ENCODE measurements at regions not wholly inside any gene's neighbourhood (a gene's known extent, or its start where the extent isn't known, plus 50 kb on each side); places are given as distances from the start of the nearest gene placed in this dataset.
"Not testable (repeated sequence)": the region's sequence is repeated elsewhere in the genome, so short reads cannot be mapped to it uniquely, and the experiment has no call there.

GRCh38 chr4:162969194-162969593 is 197.5 kb downstream of the NAF1 start:
- H3K9ac ChIP-seq (ENCODE audit: low read length): no peak overlapping the region
- no peaks in the 10 kb centered on the region for H3K4me1 ChIP-seq (ENCODE audit: low read length)
- H3K36me3 ChIP-seq (ENCODE audit: insufficient read depth, low read length): no peaks in the 10 kb centered on the region
- no peaks in the 10 kb centered on the region for H3K27me3 ChIP-seq (ENCODE audit: low read length)
- no peaks in the 10 kb centered on the region for H3K79me2 ChIP-seq (ENCODE audit: low read length)
- H3K4me3 ChIP-seq (ENCODE audit: low read length): no peak overlapping the region
- H3K9me3 ChIP-seq (ENCODE audit: low read length): no peaks in the 10 kb centered on the region
- no peaks in the 10 kb centered on the region for H3K9me2 ChIP-seq (replicated peaks; ENCODE audit: insufficient read depth, low read length)
- H3K4me2 ChIP-seq (ENCODE audit: low read depth, low read length, poor library complexity, severe bottlenecking): no peak overlapping the region
- no peak overlapping the region for H2AFZ ChIP-seq (ENCODE audit: low read length)
- no peak for DNase-seq
- no peaks in the 10 kb centered on the region for H4K20me1 ChIP-seq (ENCODE audit: insufficient read depth, low read depth, low read length)
- no peak overlapping the region for H3K27ac ChIP-seq (ENCODE audit: low read length)

GRCh38 chr4:162965978-162966377 is 200.7 kb downstream of the NAF1 start:
- not testable (repeated sequence) for H3K27ac ChIP-seq (ENCODE audit: low read length); H3K4me1 ChIP-seq (ENCODE audit: low read length); H3K27me3 ChIP-seq (ENCODE audit: low read length); H3K79me2 ChIP-seq (ENCODE audit: low read length); H2AFZ ChIP-seq (ENCODE audit: low read length); H3K9me3 ChIP-seq (ENCODE audit: low read length); DNase-seq; H3K9ac ChIP-seq (ENCODE audit: low read length); H3K36me3 ChIP-seq (ENCODE audit: insufficient read depth, low read length); H3K4me3 ChIP-seq (ENCODE audit: low read length); H4K20me1 ChIP-seq (ENCODE audit: insufficient read depth, low read depth, low read length); H3K9me2 ChIP-seq (replicated peaks; ENCODE audit: insufficient read depth, low read length); H3K4me2 ChIP-seq (ENCODE audit: low read depth, low read length, poor library complexity, severe bottlenecking)

- no peaks in the 10 kb centered on the region for H4K20me1 ChIP-seq (ENCODE audit: insufficient read depth, low read depth, low read length)
- no peak overlapping the region for H3K9ac ChIP-seq (ENCODE audit: low read length)
- no peaks in the 10 kb centered on the region for H3K9me3 ChIP-seq (ENCODE audit: low read length)
- no peak overlapping the region for H3K27ac ChIP-seq (ENCODE audit: low read length)
- no peaks in the 10 kb centered on the region for H3K79me2 ChIP-seq (ENCODE audit: low read length)
- peak; percentile 63 for DNase-seq
- no peak overlapping the region for H3K4me2 ChIP-seq (ENCODE audit: low read depth, low read length, poor library complexity, severe bottlenecking)
- peaks cover 3% of the 10 kb centered on the region; the same call in 1 of the 2 replicates for H3K4me1 ChIP-seq (ENCODE audit: low read length)
- no peaks in the 10 kb centered on the region for H3K36me3 ChIP-seq (ENCODE audit: insufficient read depth, low read length)
- H3K27me3 ChIP-seq (ENCODE audit: low read length): no peaks in the 10 kb centered on the region
- no peaks in the 10 kb centered on the region for H3K9me2 ChIP-seq (replicated peaks; ENCODE audit: insufficient read depth, low read length)
- no peak overlapping the region for H2AFZ ChIP-seq (ENCODE audit: low read length)
- no peak overlapping the region for H3K4me3 ChIP-seq (ENCODE audit: low read length)
Measured at GRCh38 chr4:162959046-162959445, 207.6 kb downstream of the NAF1 start.

- H3K27me3 ChIP-seq (ENCODE audit: low read length): no peaks in the 10 kb centered on the region
- no peak overlapping the region for H3K9ac ChIP-seq (ENCODE audit: low read length)
- no peak for DNase-seq
- H3K9me3 ChIP-seq (ENCODE audit: low read length): no peaks in the 10 kb centered on the region
- no peak overlapping the region for H2AFZ ChIP-seq (ENCODE audit: low read length)
- no peak overlapping the region for H3K27ac ChIP-seq (ENCODE audit: low read length)
- H3K4me2 ChIP-seq (ENCODE audit: low read depth, low read length, poor library complexity, severe bottlenecking): no peak overlapping the region
- H3K79me2 ChIP-seq (ENCODE audit: low read length): no peaks in the 10 kb centered on the region
- H4K20me1 ChIP-seq (ENCODE audit: insufficient read depth, low read depth, low read length): no peaks in the 10 kb centered on the region
- no peaks in the 10 kb centered on the region for H3K9me2 ChIP-seq (replicated peaks; ENCODE audit: insufficient read depth, low read length)
- H3K4me1 ChIP-seq (ENCODE audit: low read length): peaks cover 3% of the 10 kb centered on the region; the same call in 1 of the 2 replicates
- no peaks in the 10 kb centered on the region for H3K36me3 ChIP-seq (ENCODE audit: insufficient read depth, low read length)
- H3K4me3 ChIP-seq (ENCODE audit: low read length): no peak overlapping the region
Measured at GRCh38 chr4:162957521-162958143, 209.1 kb downstream of the NAF1 start.

- no peaks in the 10 kb centered on the region for H3K9me2 ChIP-seq (replicated peaks; ENCODE audit: insufficient read depth, low read length)
- no peak for DNase-seq
- no peak overlapping the region for H3K4me3 ChIP-seq (ENCODE audit: low read length)
- peaks cover 3% of the 10 kb centered on the region; the same call in 1 of the 2 replicates for H3K4me1 ChIP-seq (ENCODE audit: low read length)
- H3K36me3 ChIP-seq (ENCODE audit: insufficient read depth, low read length): no peaks in the 10 kb centered on the region
- no peak overlapping the region for H3K9ac ChIP-seq (ENCODE audit: low read length)
- no peak overlapping the region for H3K27ac ChIP-seq (ENCODE audit: low read length)
- no peak overlapping the region for H2AFZ ChIP-seq (ENCODE audit: low read length)
- no peaks in the 10 kb centered on the region for H3K27me3 ChIP-seq (ENCODE audit: low read length)
- no peak overlapping the region for H3K4me2 ChIP-seq (ENCODE audit: low read depth, low read length, poor library complexity, severe bottlenecking)
- no peaks in the 10 kb centered on the region for H4K20me1 ChIP-seq (ENCODE audit: insufficient read depth, low read depth, low read length)
- H3K9me3 ChIP-seq (ENCODE audit: low read length): no peaks in the 10 kb centered on the region
- H3K79me2 ChIP-seq (ENCODE audit: low read length): no peaks in the 10 kb centered on the region
Measured at GRCh38 chr4:162954976-162955375, 211.7 kb downstream of the NAF1 start.

- Histone ChIP-seq H2AFZ (ENCODE audit: low read length) (no peak overlapping the region), H3K79me2 (ENCODE audit: low read length) (no peaks in the 10 kb centered on the region), H3K4me3 (ENCODE audit: low read length) (no peak overlapping the region), H3K4me2 (ENCODE audit: low read depth, low read length, poor library complexity, severe bottlenecking) (no peak overlapping the region), H3K9ac (ENCODE audit: low read length) (no peak overlapping the region), H3K36me3 (ENCODE audit: insufficient read depth, low read length) (no peaks in the 10 kb centered on the region), H3K9me2 (replicated peaks; ENCODE audit: insufficient read depth, low read length) (no peaks in the 10 kb centered on the region), H3K9me3 (ENCODE audit: low read length) (no peaks in the 10 kb centered on the region), H3K4me1 (ENCODE audit: low read length) (no peaks in the 10 kb centered on the region), H3K27ac (ENCODE audit: low read length) (no peak overlapping the region), H4K20me1 (ENCODE audit: insufficient read depth, low read depth, low read length) (no peaks in the 10 kb centered on the region), H3K27me3 (ENCODE audit: low read length) (no peaks in the 10 kb centered on the region)
- no peak for DNase-seq
Measured at GRCh38 chr4:162952232-162952631, 214.5 kb downstream of the NAF1 start.

- Histone ChIP-seq H3K9ac (ENCODE audit: low read length) (no peak overlapping the region), H3K36me3 (ENCODE audit: insufficient read depth, low read length) (no peaks in the 10 kb centered on the region), H3K9me3 (ENCODE audit: low read length) (no peaks in the 10 kb centered on the region), H3K4me1 (ENCODE audit: low read length) (no peaks in the 10 kb centered on the region), H4K20me1 (ENCODE audit: insufficient read depth, low read depth, low read length) (no peaks in the 10 kb centered on the region), H3K27ac (ENCODE audit: low read length) (no peak overlapping the region), H3K4me3 (ENCODE audit: low read length) (no peak overlapping the region), H3K9me2 (replicated peaks; ENCODE audit: insufficient read depth, low read length) (no peaks in the 10 kb centered on the region), H2AFZ (ENCODE audit: low read length) (no peak overlapping the region), H3K79me2 (ENCODE audit: low read length) (no peaks in the 10 kb centered on the region), H3K27me3 (ENCODE audit: low read length) (no peaks in the 10 kb centered on the region), H3K4me2 (ENCODE audit: low read depth, low read length, poor library complexity, severe bottlenecking) (no peak overlapping the region)
- no peak for DNase-seq
Measured at GRCh38 chr4:162945713-162946112, 221.0 kb downstream of the NAF1 start.

GRCh38 chr4:162943263-162943662 is 223.4 kb downstream of the NAF1 start:
- Histone ChIP-seq H4K20me1 (ENCODE audit: insufficient read depth, low read depth, low read length) (no peaks in the 10 kb centered on the region), H3K4me2 (ENCODE audit: low read depth, low read length, poor library complexity, severe bottlenecking) (no peak overlapping the region), H3K36me3 (ENCODE audit: insufficient read depth, low read length) (no peaks in the 10 kb centered on the region), H3K9ac (ENCODE audit: low read length) (no peak overlapping the region), H3K9me2 (replicated peaks; ENCODE audit: insufficient read depth, low read length) (no peaks in the 10 kb centered on the region), H3K4me3 (ENCODE audit: low read length) (no peak overlapping the region), H2AFZ (ENCODE audit: low read length) (no peak overlapping the region), H3K4me1 (ENCODE audit: low read length) (no peaks in the 10 kb centered on the region), H3K79me2 (ENCODE audit: low read length) (no peaks in the 10 kb centered on the region), H3K27me3 (ENCODE audit: low read length) (no peaks in the 10 kb centered on the region), H3K27ac (ENCODE audit: low read length) (no peak overlapping the region), H3K9me3 (ENCODE audit: low read length) (no peaks in the 10 kb centered on the region)
- no peak for DNase-seq
